Inferior parietal cortex (tissue), 1 donor: ENCODE measurements at regions not wholly inside any gene's neighbourhood (a gene's known extent, or its start where the extent isn't known, plus 50 kb on each side); places are given as distances from the start of the nearest gene placed in this dataset.

Source experiments
- DNase-seq: peaks from one replicate; pipeline ENCODE4 v3.0.0-alpha.2; 2016; ENCODE audit errors: extremely low spot score

- no peak for DNase-seq
Measured at GRCh38 chr15:92565351-92566125, 90.0 kb downstream of the FAM174B start.

- no peak for DNase-seq
Measured at GRCh38 chr15:92561754-92562153, 93.8 kb downstream of the FAM174B start.

- DNase-seq = no peak
Measured at GRCh38 chr15:92553317-92553716, 102.3 kb downstream of the FAM174B start.

- DNase-seq = no peak
Measured at GRCh38 chr15:92545996-92546395, 109.6 kb downstream of the FAM174B start.

GRCh38 chr15:92541291-92542200 lies 114.0 kb downstream of the FAM174B start:
- no peak for DNase-seq

GRCh38 chr15:92538115-92538514 lies 117.5 kb downstream of the FAM174B start:
- DNase-seq = no peak

GRCh38 chr15:92533298-92533697 lies 122.3 kb downstream of the FAM174B start:
- no peak for DNase-seq

GRCh38 chr15:92531406-92531805 lies 124.2 kb downstream of the FAM174B start:
- no peak for DNase-seq

- no peak for DNase-seq
Measured at GRCh38 chr15:92528736-92529135, 126.8 kb downstream of the FAM174B start.

- DNase-seq = no peak
Measured at GRCh38 chr15:92527197-92527596, 128.4 kb downstream of the FAM174B start.

- DNase-seq = no peak
Measured at GRCh38 chr15:92525758-92526245, 129.8 kb downstream of the FAM174B start.

- DNase-seq = no peak
Measured at GRCh38 chr15:92524874-92525565, 130.6 kb downstream of the FAM174B start.

GRCh38 chr15:92524161-92524560 lies 130.5 kb downstream of the ST8SIA2 start:
- DNase-seq = no peak

- no peak for DNase-seq
Measured at GRCh38 chr15:92523176-92523575, 129.5 kb downstream of the ST8SIA2 start.

GRCh38 chr15:92521624-92522008 lies 127.9 kb downstream of the ST8SIA2 start:
- DNase-seq = peak; percentile 87

- DNase-seq = no peak
Measured at GRCh38 chr15:92520914-92521623, 127.4 kb downstream of the ST8SIA2 start.

- no peak for DNase-seq
Measured at GRCh38 chr15:92519709-92520108, 126.0 kb downstream of the ST8SIA2 start.
